IMR-90 (cell line): ENCODE measurements at regions not wholly inside any gene's neighbourhood (a gene's known extent, or its start where the extent isn't known, plus 50 kb on each side); places are given as distances from the start of the nearest gene placed in this dataset.

Source experiments
- ATAC-seq: fragments of 200-7000 bp; cut with Tn5 transposase; 2 replicates; pipeline ENCODE4 v1.9.1; 2020; ENCODE audit warnings: low read depth, mild to moderate bottlenecking, moderate library complexity
- BruUV-seq: library from RNA; stranded (reverse); fragments of 400-500 nt; replicated peaks from 2 replicates; lab custom pipeline; 2021; lab: Mats Ljungman, UMichigan
- CTCF ChIA-PET: fragments of 300-600 bp; formaldehyde crosslinking; extraction: SDS; loops from one replicate; lab custom pipeline; 2021; ENCODE audit warnings: antibody characterized with exemption; lab: Yijun Ruan, JAX
- POLR2A ChIA-PET: fragments of 300-600 bp; sonication (Branson Sonifier 250); formaldehyde crosslinking; loops from one replicate; lab custom pipeline; 2022; ENCODE audit warnings: antibody characterized with exemption; ENCODE audit not compliant: unreplicated experiment; lab: Charles Lee
- DNase-seq: peaks from one replicate; pipeline ENCODE4 v3.0.0; 2013
- H2AFZ ChIP-seq: replicated peaks from 2 replicates; pipeline ENCODE3; 2013; ENCODE audit warnings: low read length, mild to moderate bottlenecking; ENCODE audit not compliant: poor library complexity
- H2AK5ac ChIP-seq: 2 replicates; pipeline ENCODE4 v1.6.1; 2013; ENCODE audit warnings: low read depth, low read length, inconsistent platforms
- H2AK9ac ChIP-seq: replicated peaks from 2 replicates; pipeline ENCODE3; 2013; ENCODE audit warnings: mild to moderate bottlenecking, low read depth, low read length, moderate library complexity; ENCODE audit not compliant: poor library complexity
- H2BK120ac ChIP-seq: 2 replicates; pipeline ENCODE4 v1.6.1; 2013; ENCODE audit warnings: low read depth, low read length, inconsistent platforms
- H2BK15ac ChIP-seq: 3 replicates; pipeline ENCODE4 v1.6.1; 2013; ENCODE audit warnings: low read depth, low read length, inconsistent platforms
- H2BK20ac ChIP-seq: 2 replicates; pipeline ENCODE4 v1.6.1; 2013; ENCODE audit warnings: low read depth, mild to moderate bottlenecking, inconsistent platforms, low read length, moderate library complexity
- H2BK5ac ChIP-seq: 2 replicates; pipeline ENCODE4 v1.6.1; 2013; ENCODE audit warnings: mild to moderate bottlenecking, low read depth, low read length, inconsistent platforms; ENCODE audit not compliant: poor library complexity, severe bottlenecking
- H3K14ac ChIP-seq: replicated peaks from 2 replicates; pipeline ENCODE4 v1.6.1; 2013; ENCODE audit warnings: low read depth, low read length, inconsistent platforms
- H3K18ac ChIP-seq: 2 replicates; pipeline ENCODE4 v1.6.1; 2013; ENCODE audit warnings: low read depth, low read length, control low read depth
- H3K23ac ChIP-seq: 2 replicates; pipeline ENCODE4 v1.6.1; 2013; ENCODE audit warnings: low read depth, low read length, inconsistent platforms
- H3K27ac ChIP-seq: 2 replicates; pipeline ENCODE4 v1.5.1; 2013; ENCODE audit warnings: mild to moderate bottlenecking, control low read depth, low read length; ENCODE audit not compliant: insufficient read depth
- H3K27me3 ChIP-seq: 2 replicates; pipeline ENCODE4 v1.6.1; 2013; ENCODE audit warnings: low read length; ENCODE audit not compliant: control insufficient read depth, insufficient read depth
- H3K36me3 ChIP-seq: 2 replicates; pipeline ENCODE4 v1.6.1; 2013; ENCODE audit warnings: low read length, mixed read lengths; ENCODE audit not compliant: control insufficient read depth, insufficient read depth
- H3K4ac ChIP-seq: 2 replicates; pipeline ENCODE4 v1.6.1; 2013; ENCODE audit warnings: low read depth, low read length, inconsistent platforms
- H3K4me1 ChIP-seq: 2 replicates; pipeline ENCODE4 v1.6.1; 2013; ENCODE audit warnings: low read length, mixed read lengths; ENCODE audit not compliant: control insufficient read depth, insufficient read depth
- H3K4me2 ChIP-seq: 2 replicates; pipeline ENCODE4 v1.6.1; 2013; ENCODE audit warnings: low read depth, mild to moderate bottlenecking, control low read depth, low read length, moderate library complexity
- H3K4me3 ChIP-seq: 2 replicates; pipeline ENCODE4 v1.5.1; 2013; ENCODE audit warnings: low read depth, mild to moderate bottlenecking, control low read depth, low read length, moderate library complexity; ENCODE audit not compliant: insufficient read depth
- H3K56ac ChIP-seq: 2 replicates; pipeline ENCODE4 v1.6.1; 2013; ENCODE audit warnings: low read length, inconsistent platforms; ENCODE audit not compliant: insufficient read depth; ENCODE audit errors: extremely low read depth
- H3K79me1 ChIP-seq, 2 experiments: 2 replicates each; pipeline ENCODE4 v1.6.1; 2013; ENCODE audit warnings: low read length in 2 of 2, inconsistent platforms in 1 of 2, low read depth in 1 of 2
- H3K9ac ChIP-seq: 2 replicates; pipeline ENCODE4 v1.6.1; 2013; ENCODE audit warnings: low read depth, low read length, control low read depth
- H3K9me1 ChIP-seq: 2 replicates; pipeline ENCODE4 v1.6.1; 2013; ENCODE audit warnings: low read length, inconsistent platforms; ENCODE audit not compliant: insufficient read depth
- H3K9me3 ChIP-seq: 2 replicates; pipeline ENCODE4 v1.6.1; 2013; ENCODE audit warnings: low read length; ENCODE audit not compliant: control insufficient read depth, insufficient read depth
- H4K20me1 ChIP-seq: 2 replicates; pipeline ENCODE4 v1.6.1; 2013; ENCODE audit warnings: low read length, inconsistent platforms; ENCODE audit not compliant: insufficient read depth
- H4K5ac ChIP-seq: 2 replicates; pipeline ENCODE4 v1.6.1; 2013; ENCODE audit warnings: mild to moderate bottlenecking, low read depth, low read length, control low read depth
- H4K8ac ChIP-seq, 2 experiments: 2 replicates each; pipeline ENCODE4 v1.6.1; 2013; ENCODE audit warnings: low read depth in 2 of 2, low read length in 2 of 2, control low read depth in 1 of 2, inconsistent platforms in 1 of 2
- H4K91ac ChIP-seq: 2 replicates; pipeline ENCODE4 v1.6.1; 2013; ENCODE audit warnings: low read depth, low read length, inconsistent platforms; ENCODE audit not compliant: insufficient read depth
- BHLHE40 ChIP-seq: fragments of 150-350 bp; IDR thresholded peaks from 2 replicates; pipeline ENCODE4 v1.6.1; 2016; ENCODE audit warnings: mild to moderate bottlenecking, low read depth, low read length
- CHD1 ChIP-seq: IDR thresholded peaks from 2 replicates; pipeline ENCODE4 v1.6.1; 2012; ENCODE audit warnings: low read depth, low read length, improper control_type of control experiment
- CTCF ChIP-seq: conservative IDR thresholded peaks from 2 replicates; pipeline ENCODE4 v1.5.1; 2012; ENCODE audit warnings: mild to moderate bottlenecking, low read depth, low read length, improper control_type of control experiment
- MAFK ChIP-seq: IDR thresholded peaks from 2 replicates; pipeline ENCODE4 v1.6.1; 2012; ENCODE audit warnings: low read depth, low read length, improper control_type of control experiment
- MXI1 ChIP-seq: IDR thresholded peaks from 2 replicates; pipeline ENCODE4 v1.6.1; 2012; ENCODE audit warnings: low read depth, mild to moderate bottlenecking, low read length, moderate library complexity, borderline replicate concordance
- NFE2L2 ChIP-seq: fragments of 150-350 bp; IDR thresholded peaks from 2 replicates; pipeline ENCODE4 v1.6.1; 2016; ENCODE audit warnings: low read depth, mild to moderate bottlenecking, low read length
- POLR2A ChIP-seq: IDR thresholded peaks from 2 replicates; pipeline ENCODE4 v1.6.1; 2012; ENCODE audit warnings: mild to moderate bottlenecking, low read depth, low read length
- RAD21 ChIP-seq: IDR thresholded peaks from 2 replicates; pipeline ENCODE4 v1.6.1; 2012; ENCODE audit warnings: low read length, improper control_type of control experiment
- RCOR1 ChIP-seq: IDR thresholded peaks from 2 replicates; pipeline ENCODE4 v1.6.1; 2012; ENCODE audit warnings: mild to moderate bottlenecking, low read length, improper control_type of control experiment; ENCODE audit not compliant: insufficient replicate concordance
- SMC3 ChIP-seq: fragments of 150-350 bp; IDR thresholded peaks from 2 replicates; pipeline ENCODE4 v1.6.1; 2016; ENCODE audit warnings: low read depth, mild to moderate bottlenecking, antibody characterized with exemption, low read length, moderate library complexity
- USF2 ChIP-seq: fragments of 150-350 bp; IDR thresholded peaks from 2 replicates; pipeline ENCODE4 v1.6.1; 2017; ENCODE audit warnings: mild to moderate bottlenecking, antibody characterized with exemption, low read length, low read depth
- WGBS, 2 experiments: methylation state at CpG; one replicate each; pipeline versions ENCODE4 v1.1.5 to v1.1.7; 2013; ENCODE audit warnings: missing lambda C conversion rate in 2 of 2; ENCODE audit not compliant: insufficient read length in 1 of 2; ENCODE audit errors: extremely low coverage in 2 of 2; 5-methylcytosine and 5-hydroxymethylcytosine counted together
- dilution Hi-C: fragments of 300-500 bp; cut with HindIII; formaldehyde crosslinking; loops from one replicate; pipeline ENCODE4 v1.14.3; 2018; ENCODE audit warnings: low sequenced_read_pairs; ENCODE audit not compliant: unreplicated experiment
- in situ Hi-C: fragments of 300-500 bp; cut with MboI; formaldehyde crosslinking; loops from 3 replicates; pipeline ENCODE4 v1.14.3; 2019; ENCODE audit warnings: low sequenced_read_pairs, inconsistent platforms, mixed read lengths
- intact Hi-C: fragments of 100-400 bp; cut with micrococcal nuclease; formaldehyde crosslinking; loops from 2 replicates; pipeline ENCODE4 v1.10.0; 2022

GRCh38 chr13:67664502-67664901 lies 434.4 kb upstream of the PCDH9 start:
- H3K4me3 ChIP-seq = no peak overlapping the region
- no peak overlapping the region for H3K9ac ChIP-seq
- no peak overlapping the region for H2BK5ac ChIP-seq
- no peak overlapping the region for H3K18ac ChIP-seq
- no peak overlapping the region for H4K8ac ChIP-seq
- WGBS, 2 experiments = no CpG with 5 or more reads among the region's 2 CpGs
- H2BK15ac ChIP-seq = no peak overlapping the region
- H2AK9ac ChIP-seq = no peak overlapping the region
- H3K23ac ChIP-seq = no peak overlapping the region
- no peaks in the 10 kb centered on the region for H3K9me1 ChIP-seq
- ATAC-seq (no peak), DNase-seq (no peak)
- no peak overlapping the region for H3K27ac ChIP-seq
- BruUV-seq = no TSS peak
- H2AK5ac ChIP-seq = no peak overlapping the region
- H2BK20ac ChIP-seq = no peak overlapping the region
- no peak overlapping the region for H4K91ac ChIP-seq
- H4K20me1 ChIP-seq = no peaks in the 10 kb centered on the region
- H3K4me1 ChIP-seq = no peaks in the 10 kb centered on the region
- no peak overlapping the region for H3K14ac ChIP-seq
- no peaks in the 10 kb centered on the region for H3K36me3 ChIP-seq
- no peak overlapping the region for H3K4ac ChIP-seq
- H3K4me2 ChIP-seq = no peak overlapping the region
- intact Hi-C loops (no loop called here), in situ Hi-C loops (no loop called here), dilution Hi-C loops (no loop called here)
- POLR2A ChIA-PET = no interaction called here
- TF ChIP-seq NFE2L2 = no peak
- TF ChIP-seq USF2 = no peak
- no peak for TF ChIP-seq SMC3
- no peak for TF ChIP-seq MAFK
- TF ChIP-seq POLR2A = no peak
- TF ChIP-seq MXI1 = no peak
- no peak for TF ChIP-seq CTCF
- no peak for TF ChIP-seq RCOR1
- no peak for TF ChIP-seq CHD1
- no peak for TF ChIP-seq RAD21
- no peak for TF ChIP-seq BHLHE40
- no peaks in the 10 kb centered on the region for H3K79me1 ChIP-seq
- H2AFZ ChIP-seq = no peak overlapping the region
- CTCF ChIA-PET = interaction anchor here (0.5 kb wide), 1 partner anchor 33 kb away, joined by 3 read pairs; no protein-coding TSS in a partner anchor
- H3K9me3 ChIP-seq = no peaks in the 10 kb centered on the region
- no peaks in the 10 kb centered on the region for H3K27me3 ChIP-seq
- no peak overlapping the region for H4K5ac ChIP-seq
- no peak overlapping the region for H2BK120ac ChIP-seq
- no peak overlapping the region for H3K56ac ChIP-seq
